ENCODE measurements at regions not wholly inside any gene's neighbourhood (a gene's known extent, or its start where the extent isn't known, plus 50 kb on each side); places are given as distances from the start of the nearest gene placed in this dataset.

GRCh38 chr4:129808242-129808641, 712.3 kb downstream of the C4orf33 start:
- TF ChIP-seq EZH2 (IDR thresholded peaks at IDR 0.05; ENCODE audit: low read length, missing control alignments) (no peak), CTCF (conservative IDR thresholded peaks at IDR 0.05 in 1 of 2, IDR thresholded peaks at IDR 0.05 in 1 of 2; ENCODE audit: low read depth in 1 of 2, low read length in 2 of 2) (no peak)

All from fibroblast of lung (primary cell).